HG02588 (cell line): ENCODE measurements at regions not wholly inside any gene's neighbourhood (a gene's known extent, or its start where the extent isn't known, plus 50 kb on each side); places are given as distances from the start of the nearest gene placed in this dataset.
"Not testable (repeated sequence)": the region's sequence is repeated elsewhere in the genome, so short reads cannot be mapped to it uniquely, and the experiment has no call there.

Source experiments
- ATAC-seq: cut with Tn5 transposase; IDR thresholded peaks from one replicate; pipeline ENCODE4 v1.9.1; 2021; ENCODE audit warnings: mild to moderate bottlenecking, moderate library complexity; ENCODE audit not compliant: unreplicated experiment

DNA sequence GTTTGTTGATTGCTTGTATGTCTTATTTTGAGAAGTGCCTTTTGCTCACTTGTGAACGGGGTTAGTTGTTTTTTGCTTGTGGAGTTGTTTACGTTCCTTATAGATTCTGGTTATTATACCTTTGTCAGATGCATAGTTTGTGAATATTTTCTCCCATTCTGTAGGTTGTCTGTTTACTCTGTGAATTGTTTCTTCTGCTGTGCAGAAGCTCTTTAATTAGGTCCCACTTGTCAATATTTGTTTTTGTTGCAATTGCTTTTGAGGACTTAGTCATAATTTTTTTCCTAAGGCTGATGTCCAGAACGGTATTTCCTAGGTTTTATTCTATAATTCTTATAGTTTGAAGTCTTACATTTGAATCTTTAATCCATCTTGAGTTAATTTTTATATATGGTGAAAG lies 285.3 kb upstream of the GADL1 start:
- ATAC-seq, result no peak

DNA sequence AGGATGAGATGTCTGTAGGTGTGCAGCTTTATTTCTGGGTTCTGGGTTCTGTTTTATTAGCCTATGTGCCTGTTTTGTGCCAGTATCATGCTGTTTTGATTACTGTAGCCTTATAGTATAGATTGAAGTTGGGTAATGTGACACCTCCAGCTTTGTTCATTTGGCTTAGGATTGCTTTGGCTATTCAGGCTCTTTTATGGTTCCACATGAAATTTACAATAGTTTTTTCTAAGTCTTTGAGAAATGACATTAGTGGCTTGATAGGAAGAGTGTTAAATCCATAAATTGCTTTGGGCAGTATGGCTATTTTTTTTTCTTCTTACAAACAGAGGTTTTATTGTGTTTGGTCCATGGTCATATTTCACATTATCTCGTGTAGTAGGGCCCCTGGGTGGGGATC lies 285.8 kb upstream of the GADL1 start:
- ATAC-seq, result no peak

DNA sequence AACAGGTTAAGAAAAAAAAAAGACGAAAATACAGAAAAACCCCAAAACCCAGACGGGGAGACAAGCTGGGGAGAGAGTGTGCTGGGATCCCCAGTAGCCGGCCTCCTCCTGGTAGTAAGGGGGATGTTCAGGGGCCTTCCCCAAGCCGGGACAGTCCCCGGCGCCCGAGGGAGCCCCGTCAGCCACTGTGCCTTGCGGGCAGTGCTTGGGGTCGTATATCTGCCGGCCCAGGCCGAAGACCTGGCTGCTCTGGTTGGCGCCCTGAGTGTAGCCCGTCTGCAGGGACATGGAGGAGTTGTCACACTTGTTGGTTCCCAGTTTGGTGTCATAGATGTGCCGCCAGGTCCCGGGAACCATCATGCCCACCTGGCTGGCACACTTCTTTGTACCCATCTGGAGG lies 287.2 kb upstream of the GADL1 start:
- no peak for ATAC-seq

DNA sequence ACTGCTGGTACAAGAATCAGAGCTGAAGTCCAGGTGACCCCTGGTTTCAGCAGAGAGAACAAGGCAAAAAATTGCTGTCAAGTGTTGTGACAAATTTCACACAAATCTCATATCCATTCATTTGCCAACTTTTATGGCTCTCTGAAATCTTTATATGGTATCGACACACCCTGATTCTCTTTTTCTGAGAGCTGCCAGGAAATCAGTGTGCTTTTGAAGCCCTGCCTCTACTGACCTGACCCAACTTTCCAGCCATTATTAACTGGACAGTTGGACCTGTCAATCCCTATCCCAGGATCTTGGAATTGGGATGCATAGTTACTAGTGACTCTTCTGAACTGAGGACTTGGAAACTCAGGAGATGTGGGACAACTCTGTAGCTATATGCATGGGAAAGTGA lies 288.2 kb upstream of the GADL1 start:
- ATAC-seq, result no peak

DNA sequence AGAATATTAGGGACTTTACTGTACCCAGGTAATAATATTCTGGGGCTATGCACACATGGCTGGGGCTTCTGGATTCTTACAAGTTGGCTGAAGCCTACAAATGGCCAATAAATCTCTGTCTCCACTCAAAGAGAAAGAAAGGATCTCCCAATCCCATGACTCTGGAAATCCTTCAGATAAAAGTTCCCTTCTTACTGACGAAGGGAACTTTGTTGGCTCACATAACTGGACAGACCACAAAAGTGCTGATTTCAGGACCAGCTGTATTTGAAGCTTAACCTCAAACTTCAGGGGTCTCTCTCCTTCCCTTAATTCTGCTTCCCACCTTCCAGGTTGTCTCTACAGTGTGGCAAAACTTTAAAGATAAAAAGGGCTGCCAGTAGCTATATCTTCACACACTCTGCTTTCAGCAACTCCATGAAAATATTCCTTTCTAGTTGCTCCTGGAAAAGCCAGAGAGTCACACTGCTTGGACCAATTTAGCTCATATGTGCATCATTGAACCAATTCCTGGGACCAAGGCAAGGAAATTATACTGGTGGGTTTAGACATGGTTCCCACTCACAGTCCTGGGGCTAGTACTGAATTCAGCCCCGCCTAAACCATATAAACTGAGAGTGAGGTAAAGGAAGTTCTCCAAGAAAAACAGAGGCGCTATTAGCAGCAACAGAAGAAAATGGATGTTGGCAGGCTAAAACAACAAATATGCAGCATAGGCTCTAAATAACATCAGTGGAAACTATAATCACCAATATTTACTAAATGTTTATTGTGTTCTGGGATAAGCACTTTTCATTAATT lies 290.0 kb upstream of the GADL1 start:
- no peak for ATAC-seq

DNA sequence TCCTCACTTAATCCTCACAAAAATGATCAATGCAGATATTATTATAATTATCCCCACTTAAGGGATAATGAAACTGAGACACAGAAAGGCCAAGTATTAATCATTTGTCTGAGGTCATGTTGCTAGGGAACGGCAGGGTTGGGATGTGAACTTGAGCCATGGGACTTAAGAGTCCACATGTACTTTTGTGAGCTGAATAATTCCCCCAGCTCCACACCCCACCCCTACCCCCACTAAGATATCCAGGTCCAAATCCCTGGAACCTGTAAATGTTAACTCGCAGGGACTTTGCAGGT lies 290.5 kb upstream of the GADL1 start:
- no peak for ATAC-seq

DNA sequence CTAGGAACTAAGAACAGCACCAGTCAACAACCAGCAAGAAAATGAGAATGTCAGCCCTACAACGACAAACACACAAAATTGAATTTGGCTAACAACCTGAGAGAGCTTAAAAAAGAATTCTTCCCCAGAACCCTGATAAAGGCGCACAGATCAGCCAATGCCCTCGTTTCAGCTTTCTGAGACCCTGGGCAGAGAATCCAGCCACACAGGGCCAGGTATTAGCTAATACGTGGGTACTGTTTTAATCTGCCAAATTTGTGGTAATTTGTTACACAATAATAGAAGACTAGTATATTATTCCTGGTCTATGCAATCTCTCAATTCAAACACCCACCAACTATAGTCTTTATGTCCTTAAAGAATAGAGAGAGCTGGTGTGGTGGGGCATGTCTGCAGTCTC lies 291.6 kb upstream of the GADL1 start:
- ATAC-seq, result no peak

DNA sequence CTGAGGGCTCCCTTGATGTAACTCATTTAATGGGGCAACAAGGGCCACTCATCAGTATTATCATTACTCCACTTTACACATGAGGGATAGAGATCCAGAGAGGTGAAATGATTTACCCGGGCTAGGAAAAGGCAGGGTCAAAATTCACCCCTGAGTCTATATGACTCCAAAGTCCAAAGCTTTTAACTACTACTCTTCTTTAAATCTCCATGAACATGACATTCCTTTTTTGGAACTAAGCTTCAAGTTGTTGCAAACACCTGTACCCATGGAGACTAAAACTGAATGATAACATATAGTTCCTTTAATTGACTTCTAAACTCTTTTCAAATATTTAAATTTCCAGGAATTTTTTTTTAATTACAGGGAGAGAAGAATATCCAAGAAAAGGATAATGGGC lies 292.9 kb upstream of the GADL1 start:
- ATAC-seq, result no peak

DNA sequence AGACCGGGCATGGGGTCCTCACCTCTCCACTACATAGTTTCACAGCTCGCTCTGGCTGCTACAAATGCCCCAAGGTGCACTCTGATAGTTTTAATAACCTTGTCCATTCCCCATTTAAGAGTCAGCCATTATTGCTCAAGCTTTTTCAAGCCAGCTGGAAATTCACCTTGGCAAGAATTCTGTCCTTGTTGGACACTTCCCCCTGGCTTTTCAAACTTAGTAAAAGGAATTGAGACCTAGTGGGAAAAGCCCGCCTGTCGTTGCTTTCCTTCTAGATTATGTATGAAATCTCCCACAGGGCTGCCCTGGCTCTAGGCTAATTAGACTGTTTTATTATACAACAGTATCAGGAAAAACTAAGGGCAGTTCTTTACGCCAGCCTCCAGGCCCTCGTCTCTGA lies 293.7 kb upstream of the GADL1 start:
- ATAC-seq, result no peak

DNA sequence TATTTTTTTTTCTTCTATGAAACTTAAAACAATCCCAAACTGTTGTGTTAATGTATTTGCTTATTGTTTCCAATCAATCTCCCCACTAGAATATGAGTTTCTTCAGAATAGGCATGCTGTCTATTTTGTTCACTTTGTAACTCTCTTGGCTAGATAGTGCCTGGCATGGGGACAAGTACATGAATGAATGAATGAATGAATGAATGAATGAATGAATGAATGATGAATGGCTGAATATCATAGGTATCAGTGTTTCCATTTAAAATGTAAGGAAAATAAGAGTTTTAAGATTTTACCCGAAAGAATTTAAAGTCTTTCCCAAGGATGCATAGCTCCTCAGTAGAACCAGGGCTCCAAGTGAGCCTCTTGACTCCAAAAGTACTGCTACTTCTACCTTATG lies 294.9 kb upstream of the GADL1 start:
- no peak for ATAC-seq

DNA sequence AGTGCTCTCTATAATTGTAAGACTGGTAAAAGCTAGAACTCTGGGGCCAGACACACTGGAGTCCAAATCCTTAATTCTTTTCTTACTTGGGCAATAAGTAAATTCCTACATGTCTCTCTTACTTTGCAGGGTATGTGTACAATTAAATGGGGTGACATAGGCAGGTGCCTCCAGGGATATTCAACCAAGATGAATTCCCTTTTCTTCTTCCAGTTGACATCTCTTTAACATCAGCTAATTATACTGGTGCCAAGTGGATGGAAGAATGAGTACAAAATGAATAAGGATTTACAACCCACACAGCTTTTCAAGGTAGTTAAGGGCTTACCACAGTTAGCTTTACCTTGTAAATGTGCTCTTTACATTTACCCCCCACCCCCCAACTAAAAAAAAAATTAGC lies 295.5 kb upstream of the GADL1 start:
- no peak for ATAC-seq

DNA sequence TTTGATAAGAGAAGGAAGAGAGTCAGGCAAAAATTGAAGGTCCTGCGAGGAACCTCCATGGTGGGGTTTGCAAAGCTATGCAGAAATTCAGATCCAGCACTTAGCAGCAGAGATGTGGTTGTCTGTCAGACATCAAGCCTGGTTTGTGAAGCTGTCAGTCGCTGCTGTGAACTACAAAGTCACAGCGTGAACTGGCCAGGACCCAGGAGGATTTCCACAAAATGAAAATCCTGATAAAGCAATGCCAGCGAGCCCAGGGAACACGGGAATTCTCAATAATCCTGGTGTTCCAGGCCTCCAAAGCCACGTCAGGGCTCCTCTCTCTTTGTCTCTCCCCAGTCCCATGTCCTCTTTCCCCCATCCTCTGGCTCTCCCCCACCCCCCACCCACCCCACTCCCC lies 296.9 kb upstream of the GADL1 start:
- ATAC-seq, result no peak

DNA sequence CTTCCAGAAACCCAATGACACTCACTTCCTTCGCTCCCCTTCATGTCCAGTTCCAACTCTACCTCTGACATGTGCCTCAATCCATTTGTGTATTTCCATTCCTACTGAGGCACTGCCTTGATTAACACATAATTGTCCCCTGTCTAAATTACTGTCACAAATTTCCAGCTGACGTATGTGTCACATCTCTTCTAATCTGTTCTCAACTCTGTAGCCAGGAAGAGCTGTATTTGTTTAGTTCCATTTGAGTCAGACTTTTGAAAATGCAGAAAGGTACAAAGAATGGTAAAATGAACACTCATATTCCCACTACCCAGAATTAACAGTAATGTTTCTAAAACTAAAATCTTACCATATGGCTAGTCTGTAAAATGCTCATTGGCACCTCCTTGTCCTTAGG lies 299.0 kb upstream of the GADL1 start:
- ATAC-seq, result no peak

DNA sequence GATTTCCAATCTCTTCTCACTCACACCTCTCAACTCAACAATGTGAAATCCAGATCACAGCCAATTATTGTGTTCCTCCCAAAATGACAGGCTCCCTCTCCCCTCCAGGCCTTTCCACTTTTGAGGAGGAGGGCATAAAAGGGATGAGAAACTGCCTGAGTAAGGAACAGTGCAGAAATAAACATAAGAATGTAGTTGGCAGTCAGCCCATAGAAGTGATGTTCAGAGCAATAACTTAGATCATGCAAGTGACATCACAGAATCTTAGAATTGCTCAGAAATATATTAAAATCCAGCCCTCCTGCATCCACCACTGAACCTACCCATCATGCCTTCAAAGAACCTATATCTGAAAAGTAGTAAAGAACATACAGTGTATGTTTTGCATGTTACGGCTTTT lies 299.4 kb upstream of the GADL1 start:
- ATAC-seq, result no peak

DNA sequence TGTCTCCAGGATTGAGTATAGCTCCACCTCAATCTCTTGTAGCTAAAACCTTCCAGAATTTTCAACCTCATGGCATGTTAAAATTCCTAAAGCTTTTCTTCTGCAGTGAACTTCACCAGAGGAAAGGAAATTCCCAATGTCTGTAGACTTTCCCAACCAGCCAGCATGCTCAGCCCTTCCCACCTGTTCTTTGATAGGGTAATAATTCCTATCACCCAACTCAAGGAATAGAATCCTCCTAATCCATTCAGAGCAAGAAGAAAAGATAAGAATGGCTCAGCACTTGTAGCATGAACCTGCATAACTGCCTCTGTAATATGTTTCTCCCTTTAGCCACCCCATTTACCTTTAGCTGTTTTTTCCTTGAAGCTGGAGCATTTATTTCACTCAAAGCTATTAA lies 301.8 kb upstream of the GADL1 start:
- no peak for ATAC-seq

DNA sequence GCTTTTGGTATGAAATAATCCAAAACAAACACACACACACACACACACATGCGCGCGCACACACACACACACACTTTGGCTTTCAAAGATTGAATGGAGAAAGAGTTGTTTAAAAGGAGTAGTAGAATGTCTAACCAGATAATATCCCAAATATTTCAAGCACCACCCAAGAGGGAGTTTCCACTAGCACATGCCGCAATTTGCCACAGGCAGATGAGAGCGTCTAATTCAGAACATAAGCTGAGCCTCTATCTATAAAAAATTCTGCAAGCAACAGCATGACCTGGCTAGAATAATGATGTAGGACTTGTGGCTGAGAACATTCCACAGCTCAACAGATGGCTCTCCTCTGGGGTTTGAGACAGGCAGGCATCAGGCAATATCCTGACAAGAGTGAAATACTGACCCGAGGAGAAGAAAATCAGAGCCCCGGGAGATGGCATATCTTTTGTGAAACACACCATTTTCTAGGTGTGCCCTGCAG lies 302.5 kb upstream of the GADL1 start:
- no peak for ATAC-seq

DNA sequence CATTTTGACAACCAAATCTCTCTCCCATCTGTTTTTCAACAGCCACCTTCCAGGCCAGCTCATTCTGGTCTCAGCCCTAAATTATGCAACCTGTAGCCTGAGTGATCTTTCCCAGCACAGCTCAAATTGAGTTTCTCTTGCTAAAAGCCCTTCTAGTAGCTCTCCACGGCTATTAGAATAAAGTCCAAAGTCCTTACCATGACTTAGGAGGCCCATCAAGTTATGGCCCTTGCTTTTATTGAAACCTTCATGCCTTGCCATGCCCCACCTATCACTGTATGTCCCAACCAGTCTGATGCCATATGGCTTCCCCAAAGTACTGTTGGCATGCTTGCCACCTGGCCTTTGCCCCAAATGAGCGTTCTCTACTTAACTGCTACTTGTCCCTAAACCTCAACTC lies 303.5 kb upstream of the GADL1 start:
- no peak for ATAC-seq

DNA sequence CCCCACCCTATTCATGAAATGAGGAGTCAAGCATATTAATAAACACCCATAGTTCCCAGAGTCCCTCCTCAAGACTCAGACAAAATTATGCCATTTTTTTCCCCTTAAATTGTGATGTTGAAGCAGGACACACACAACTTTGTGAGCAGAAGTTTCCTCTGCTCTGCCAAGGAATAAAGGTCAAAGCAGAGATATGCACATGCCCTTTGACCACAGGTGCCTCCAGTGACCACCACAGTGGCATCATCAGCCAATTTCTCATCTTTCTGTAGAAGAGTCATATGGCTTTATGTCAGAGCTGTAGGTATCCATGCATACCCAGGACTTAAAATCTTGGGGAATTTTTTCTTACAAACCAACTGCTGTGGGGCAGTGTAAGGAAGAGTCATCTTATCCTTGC lies 304.4 kb upstream of the GADL1 start:
- no peak for ATAC-seq

DNA sequence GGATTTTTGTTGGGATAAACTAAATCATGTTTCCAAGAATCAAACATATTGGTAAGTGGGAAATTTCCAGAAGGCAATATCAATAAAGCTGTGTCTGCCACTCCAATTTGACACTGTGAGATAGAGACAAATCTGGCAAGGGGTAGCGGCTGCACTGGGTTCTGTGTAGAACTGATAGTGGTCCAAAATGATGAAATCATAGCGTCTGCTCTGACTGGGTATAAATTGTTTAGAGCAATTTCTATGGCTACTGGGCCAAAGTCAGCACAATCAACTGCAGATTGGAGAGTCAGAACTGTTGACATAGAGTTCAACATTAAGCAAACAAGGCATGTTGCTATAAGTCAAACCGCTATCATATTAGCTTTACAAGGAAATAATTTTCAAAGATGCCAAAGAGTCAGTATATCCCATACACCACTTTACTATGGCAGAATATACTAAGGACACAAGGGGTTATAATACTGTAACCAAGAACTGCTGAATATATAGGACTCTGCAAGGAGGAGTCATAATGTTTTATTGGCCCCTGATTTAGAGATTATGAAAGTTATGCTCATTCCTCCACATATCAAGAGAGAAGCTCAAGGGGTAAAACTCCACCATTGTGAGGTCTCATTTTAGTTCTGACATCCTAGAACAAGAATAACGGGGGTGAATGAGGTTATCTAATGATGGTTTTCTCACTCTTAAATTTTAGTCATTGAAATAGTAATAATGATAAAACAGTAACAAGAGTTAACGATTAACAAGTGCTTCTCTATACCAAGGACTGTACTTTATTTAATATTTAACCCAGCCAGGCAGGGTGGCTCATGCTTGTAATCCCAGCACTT lies 309.7 kb upstream of the GADL1 start:
- ATAC-seq, result no peak

DNA sequence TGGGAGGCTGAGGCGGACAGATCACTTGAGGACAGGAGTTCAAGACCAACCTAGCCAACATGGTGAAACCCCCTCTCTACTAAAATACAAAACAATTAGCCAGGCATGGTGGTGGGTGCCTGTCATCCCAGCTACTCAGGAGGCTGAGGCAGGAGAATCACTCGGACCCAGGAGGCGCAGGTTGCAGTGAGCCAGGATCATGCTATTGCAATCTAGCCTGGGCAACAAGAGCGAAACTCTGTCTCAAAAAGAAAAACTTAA lies 310.3 kb upstream of the GADL1 start:
- not testable (repeated sequence) for ATAC-seq

DNA sequence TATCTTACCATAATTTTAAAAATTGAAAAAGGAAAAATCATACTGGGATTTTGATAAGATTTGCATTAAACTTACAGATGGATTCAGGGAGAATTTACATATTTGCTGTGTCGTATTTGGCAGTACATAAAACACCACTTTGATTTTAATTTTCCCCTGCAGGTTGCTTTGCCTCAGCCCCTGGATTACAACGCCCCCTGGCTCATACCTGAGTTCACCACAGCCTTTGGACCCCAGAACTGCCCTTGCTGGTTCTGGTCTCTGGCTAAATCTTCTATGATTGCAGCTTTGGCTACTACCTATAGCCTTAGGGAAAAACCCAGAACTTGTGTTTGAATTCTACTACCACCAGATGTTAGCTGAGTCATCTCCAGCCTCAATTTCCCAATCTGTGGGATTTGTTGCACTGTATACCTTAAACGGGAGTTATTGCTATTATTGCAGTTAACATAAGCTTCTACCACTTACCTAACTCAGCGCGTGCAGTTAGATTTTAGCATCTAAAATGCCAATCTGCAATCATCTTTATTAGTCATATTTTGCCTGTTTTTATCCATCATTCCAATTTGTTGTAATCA lies 315.7 kb upstream of the GADL1 start:
- no peak for ATAC-seq

DNA sequence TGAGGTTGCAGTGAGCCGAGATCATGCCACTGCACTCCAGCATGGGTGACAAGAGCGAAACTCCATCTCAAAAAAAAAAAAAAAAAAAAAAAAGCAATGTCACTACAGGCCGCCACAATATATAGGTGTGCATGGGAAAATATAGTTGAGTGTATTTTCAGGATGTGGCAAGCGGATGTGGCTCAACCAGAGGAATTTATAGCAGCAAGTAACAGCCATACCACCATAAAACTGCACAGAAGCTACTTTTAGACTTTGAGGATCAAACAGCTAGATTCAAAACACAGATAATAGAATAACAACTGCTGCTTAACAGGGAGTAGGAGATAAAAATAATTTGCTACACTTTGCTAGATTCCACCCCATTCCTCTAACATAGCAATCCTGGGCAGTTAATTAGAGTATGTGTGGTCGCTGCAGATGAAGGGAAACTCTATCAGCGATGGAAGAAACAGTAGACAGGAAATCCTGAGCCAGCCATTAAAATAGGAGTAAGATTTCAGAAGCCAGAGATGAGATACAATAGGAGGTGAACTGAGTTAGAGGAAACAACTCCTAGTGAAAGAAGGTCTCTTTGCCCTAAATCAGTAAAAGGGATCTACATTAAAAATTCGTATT lies 318.7 kb upstream of the STT3B start:
- peak; percentile 61 for ATAC-seq
